Bronchial epithelial cell (primary cell): ENCODE measurements at regions not wholly inside any gene's neighbourhood (a gene's known extent, or its start where the extent isn't known, plus 50 kb on each side); places are given as distances from the start of the nearest gene placed in this dataset.

Experiments
- DNase-seq: peaks from one replicate; pipeline ENCODE4 v3.0.0-alpha.2; 2010; ENCODE audit warnings: low read depth
- FAIRE-seq: peaks from 2 replicates; lab custom pipeline; 2011; peaks lifted over from hg19 to GRCh38; lab: Jason Lieb, UNC
- H3K27me3 ChIP-seq: 2 replicates; pipeline ENCODE4 v1.5.1; 2011; ENCODE audit warnings: low read length; ENCODE audit not compliant: control insufficient read depth, insufficient read depth
- H3K36me3 ChIP-seq: 2 replicates; pipeline ENCODE4 v1.5.1; 2011; ENCODE audit warnings: low read length; ENCODE audit not compliant: control insufficient read depth, insufficient read depth
- H3K4me3 ChIP-seq: 2 replicates; pipeline ENCODE4 v1.5.1; 2011; ENCODE audit warnings: mild to moderate bottlenecking, low read depth, low read length, control low read depth
- CTCF ChIP-seq: IDR thresholded peaks from 2 replicates; pipeline ENCODE4 v1.5.1; 2011; ENCODE audit warnings: mild to moderate bottlenecking, moderate library complexity, low read length, control low read depth, inconsistent platforms; ENCODE audit not compliant: insufficient read depth, severe bottlenecking

- Histone ChIP-seq H3K27me3 (no peaks in the 10 kb centered on the region), H3K36me3 (no peaks in the 10 kb centered on the region), H3K4me3 (no peak overlapping the region)
- DNase-seq (no peak), FAIRE-seq (no peak)
- no peak for TF ChIP-seq CTCF
Observed at GRCh38 chr6:1139155-1139890, 172.6 kb upstream of the FOXQ1 start.

- TF ChIP-seq CTCF, result no peak
- FAIRE-seq (no peak), DNase-seq (no peak)
- H3K4me3 ChIP-seq, result no peak overlapping the region
- no peaks in the 10 kb centered on the region for H3K27me3 ChIP-seq
- H3K36me3 ChIP-seq, result no peaks in the 10 kb centered on the region
Observed at GRCh38 chr6:1137849-1138248, 174.0 kb upstream of the FOXQ1 start.

- H3K36me3 ChIP-seq, result no peaks in the 10 kb centered on the region
- H3K27me3 ChIP-seq, result no peaks in the 10 kb centered on the region
- peak overlapping the region; percentile 15 for H3K4me3 ChIP-seq
- no peak for TF ChIP-seq CTCF
- FAIRE-seq (peak; percentile 58), DNase-seq (no peak)
Observed at GRCh38 chr6:1136827-1137226, 175.1 kb upstream of the FOXQ1 start.

- peak overlapping the region; percentile 15 for H3K4me3 ChIP-seq
- no peak for TF ChIP-seq CTCF
- FAIRE-seq (peak; percentile 85), DNase-seq (peak; percentile 93)
- H3K36me3 ChIP-seq, result no peaks in the 10 kb centered on the region
- H3K27me3 ChIP-seq, result no peaks in the 10 kb centered on the region
Observed at GRCh38 chr6:1136415-1136774, 175.5 kb upstream of the FOXQ1 start.

GRCh38 chr6:1135726-1136414 lies 176.0 kb upstream of the FOXQ1 start:
- no peak for TF ChIP-seq CTCF
- DNase-seq, result no peak
- Histone ChIP-seq H3K4me3 (no peak overlapping the region), H3K36me3 (no peaks in the 10 kb centered on the region), H3K27me3 (no peaks in the 10 kb centered on the region)
- no peak for FAIRE-seq
